ENCODE measurements at regions not wholly inside any gene's neighbourhood (a gene's known extent, or its start where the extent isn't known, plus 50 kb on each side); places are given as distances from the start of the nearest gene placed in this dataset.
"Not testable (repeated sequence)": the region's sequence is repeated elsewhere in the genome, so short reads cannot be mapped to it uniquely, and the experiment has no call there.

GRCh38 chr22:44650806-44651205 lies 51.2 kb upstream of the PRR5 start:
- H3K9me3 Mint-ChIP-seq = no peaks in the 10 kb centered on the region

GRCh38 chr22:44648821-44649565 lies 53.0 kb upstream of the PRR5 start:
- Mint-ChIP-seq H3K27ac (no peak overlapping the region), H3K9me3 (no peaks in the 10 kb centered on the region), H3K27me3 (peaks cover 7% of the 10 kb centered on the region), H3K4me3 (no peak overlapping the region), H3K36me3 (ENCODE audit: low read depth) (no peaks in the 10 kb centered on the region), H3K4me1 (no peaks in the 10 kb centered on the region)
- no peak for DNase-seq
- intact Hi-C loops (cut with micrococcal nuclease) = no loop called here

More at GRCh38 chr22:44650806-44651205, 51.2 kb upstream of the PRR5 start:
- no peaks in the 10 kb centered on the region for H3K4me1 Mint-ChIP-seq
- H3K4me3 Mint-ChIP-seq = no peak overlapping the region
- no peak for DNase-seq
- H3K27me3 Mint-ChIP-seq = peaks cover 2% of the 10 kb centered on the region
- no peaks in the 10 kb centered on the region for H3K36me3 Mint-ChIP-seq (ENCODE audit: low read depth)
- no peak overlapping the region for H3K27ac Mint-ChIP-seq
- intact Hi-C loops (cut with micrococcal nuclease) = no loop called here

- H3K9me3 Mint-ChIP-seq = no peaks in the 10 kb centered on the region
- H3K4me1 Mint-ChIP-seq = no peaks in the 10 kb centered on the region
- H3K36me3 Mint-ChIP-seq (ENCODE audit: low read depth) = no peaks in the 10 kb centered on the region
- H3K27ac Mint-ChIP-seq = no peak overlapping the region
- intact Hi-C loops (cut with micrococcal nuclease) = no loop called here
- no peak overlapping the region for H3K4me3 Mint-ChIP-seq
- peaks cover 9% of the 10 kb centered on the region for H3K27me3 Mint-ChIP-seq
- no peak for DNase-seq
Observed at GRCh38 chr22:44648085-44648820, 53.8 kb upstream of the PRR5 start.

DNA sequence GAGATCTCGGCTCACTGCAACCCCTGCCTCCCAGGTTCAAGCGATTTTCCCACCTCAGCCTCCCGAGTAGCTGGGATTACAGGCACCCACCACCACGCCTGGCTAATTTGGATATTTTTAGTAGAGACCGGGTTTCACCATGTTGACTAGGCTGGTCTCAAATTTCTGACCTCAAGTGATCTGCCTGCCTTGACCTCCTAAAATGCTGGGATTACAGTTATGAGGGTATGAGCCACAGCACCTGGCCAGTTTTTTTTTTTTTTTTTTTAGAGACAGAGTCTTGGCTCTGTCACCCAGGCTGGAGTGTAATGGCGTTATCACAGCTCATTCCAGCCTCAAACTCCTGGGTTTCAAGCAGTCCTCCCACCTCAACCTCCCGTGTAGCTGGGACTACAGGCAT lies 54.9 kb upstream of the PRR5 start:
- no peak for DNase-seq
- no peaks in the 10 kb centered on the region for H3K36me3 Mint-ChIP-seq (ENCODE audit: low read depth)
- H3K27ac Mint-ChIP-seq = no peak overlapping the region
- H3K4me1 Mint-ChIP-seq = no peaks in the 10 kb centered on the region
- H3K9me3 Mint-ChIP-seq = no peaks in the 10 kb centered on the region
- intact Hi-C loops (cut with micrococcal nuclease) = no loop called here
- peaks cover 9% of the 10 kb centered on the region for H3K27me3 Mint-ChIP-seq
- no peak overlapping the region for H3K4me3 Mint-ChIP-seq

GRCh38 chr22:44646668-44647067 lies 55.3 kb upstream of the PRR5 start:
- peaks cover 9% of the 10 kb centered on the region for H3K27me3 Mint-ChIP-seq
- no peak overlapping the region for H3K27ac Mint-ChIP-seq
- no peaks in the 10 kb centered on the region for H3K9me3 Mint-ChIP-seq
- H3K36me3 Mint-ChIP-seq (ENCODE audit: low read depth) = no peaks in the 10 kb centered on the region
- no peak overlapping the region for H3K4me3 Mint-ChIP-seq
- DNase-seq = no peak
- no peaks in the 10 kb centered on the region for H3K4me1 Mint-ChIP-seq
- intact Hi-C loops (cut with micrococcal nuclease) = no loop called here

GRCh38 chr22:44646141-44646540 lies 55.9 kb upstream of the PRR5 start:
- Mint-ChIP-seq H3K27ac (no peak overlapping the region), H3K27me3 (peaks cover 9% of the 10 kb centered on the region), H3K36me3 (ENCODE audit: low read depth) (no peaks in the 10 kb centered on the region), H3K9me3 (no peaks in the 10 kb centered on the region), H3K4me3 (no peak overlapping the region), H3K4me1 (no peaks in the 10 kb centered on the region)
- intact Hi-C loops (cut with micrococcal nuclease) = no loop called here
- DNase-seq = no peak

DNA sequence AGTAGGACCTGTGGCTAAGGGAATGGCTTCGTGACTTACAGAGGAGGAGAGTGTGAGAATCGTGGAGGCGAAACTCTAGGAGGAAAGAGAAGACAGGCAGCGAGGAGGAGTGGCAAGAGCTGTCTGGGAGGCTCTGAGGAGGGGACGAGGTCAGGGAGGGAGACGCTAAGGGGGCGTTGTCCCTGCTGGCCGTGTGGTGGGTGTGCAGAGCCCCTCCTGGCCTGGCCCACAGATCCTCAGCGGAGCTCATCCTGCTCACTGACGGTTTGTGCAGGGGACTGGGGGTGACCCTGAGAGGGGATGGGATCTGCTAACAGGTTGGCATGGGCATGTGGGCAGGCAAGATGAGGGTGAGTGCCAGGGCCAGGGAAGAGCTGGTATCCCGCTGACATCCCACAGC lies 56.5 kb upstream of the PRR5 start:
- no peak overlapping the region for H3K27ac Mint-ChIP-seq
- no peak for DNase-seq
- no peaks in the 10 kb centered on the region for H3K4me1 Mint-ChIP-seq
- H3K9me3 Mint-ChIP-seq = no peaks in the 10 kb centered on the region
- H3K27me3 Mint-ChIP-seq = peaks cover 12% of the 10 kb centered on the region
- H3K4me3 Mint-ChIP-seq = no peak overlapping the region
- H3K36me3 Mint-ChIP-seq (ENCODE audit: low read depth) = no peaks in the 10 kb centered on the region
- intact Hi-C loops (cut with micrococcal nuclease) = no loop called here

- intact Hi-C loops (cut with micrococcal nuclease) = no loop called here
- Mint-ChIP-seq H3K36me3 (ENCODE audit: low read depth) (no peaks in the 10 kb centered on the region), H3K4me3 (no peak overlapping the region), H3K27ac (no peak overlapping the region), H3K4me1 (no peaks in the 10 kb centered on the region), H3K27me3 (peaks cover 12% of the 10 kb centered on the region), H3K9me3 (no peaks in the 10 kb centered on the region)
- no peak for DNase-seq
Observed at GRCh38 chr22:44645083-44645482, 56.9 kb upstream of the PRR5 start.

- DNase-seq; intact Hi-C loops (cut with micrococcal nuclease); H3K4me3 Mint-ChIP-seq; H3K36me3 Mint-ChIP-seq (ENCODE audit: low read depth); H3K9me3 Mint-ChIP-seq; H3K4me1 Mint-ChIP-seq; H3K27ac Mint-ChIP-seq: not testable (repeated sequence)
- H3K27me3 Mint-ChIP-seq = peaks cover 12% of the 10 kb centered on the region
Observed at GRCh38 chr22:44643526-44644101, 58.4 kb upstream of the PRR5 start.

- intact Hi-C loops (cut with micrococcal nuclease) = no loop called here
- Mint-ChIP-seq H3K27me3 (peaks cover 12% of the 10 kb centered on the region), H3K27ac (no peak overlapping the region), H3K4me3 (no peak overlapping the region), H3K36me3 (ENCODE audit: low read depth) (no peaks in the 10 kb centered on the region), H3K9me3 (no peaks in the 10 kb centered on the region), H3K4me1 (no peaks in the 10 kb centered on the region)
- no peak for DNase-seq
Observed at GRCh38 chr22:44642096-44642644, 59.8 kb upstream of the PRR5 start.

DNA sequence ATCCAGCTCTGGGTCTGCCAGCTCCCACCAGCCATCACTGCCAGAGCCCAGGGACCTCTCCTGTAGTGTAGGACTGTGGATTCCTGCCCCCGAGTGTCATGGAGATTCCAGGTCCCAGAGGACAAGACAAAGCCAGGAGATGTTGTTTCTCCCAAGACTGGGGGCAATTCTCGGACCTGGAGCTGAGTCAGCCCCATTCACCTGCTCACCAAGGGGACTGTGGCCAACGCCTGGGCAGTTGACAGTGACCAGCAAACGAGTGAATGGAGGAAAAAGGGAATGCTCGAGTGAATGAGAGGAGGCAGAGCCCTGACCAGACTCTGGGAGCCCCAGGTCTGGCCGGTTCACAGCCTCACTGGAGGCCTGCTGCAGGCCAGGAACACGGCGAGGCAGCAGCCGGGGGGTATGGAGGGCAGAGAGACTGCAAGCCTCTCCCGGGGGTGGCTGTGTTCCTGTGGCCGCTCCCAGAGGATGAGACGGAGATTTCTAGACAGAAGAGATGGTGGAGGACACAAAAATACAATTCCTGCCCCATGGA lies 61.3 kb upstream of the PRR5 start:
- Mint-ChIP-seq H3K27me3 (peaks cover 12% of the 10 kb centered on the region), H3K27ac (no peak overlapping the region), H3K4me3 (no peak overlapping the region), H3K9me3 (no peaks in the 10 kb centered on the region), H3K4me1 (no peaks in the 10 kb centered on the region), H3K36me3 (ENCODE audit: low read depth) (no peaks in the 10 kb centered on the region)
- no peak for DNase-seq
- intact Hi-C loops (cut with micrococcal nuclease) = no loop called here

DNA sequence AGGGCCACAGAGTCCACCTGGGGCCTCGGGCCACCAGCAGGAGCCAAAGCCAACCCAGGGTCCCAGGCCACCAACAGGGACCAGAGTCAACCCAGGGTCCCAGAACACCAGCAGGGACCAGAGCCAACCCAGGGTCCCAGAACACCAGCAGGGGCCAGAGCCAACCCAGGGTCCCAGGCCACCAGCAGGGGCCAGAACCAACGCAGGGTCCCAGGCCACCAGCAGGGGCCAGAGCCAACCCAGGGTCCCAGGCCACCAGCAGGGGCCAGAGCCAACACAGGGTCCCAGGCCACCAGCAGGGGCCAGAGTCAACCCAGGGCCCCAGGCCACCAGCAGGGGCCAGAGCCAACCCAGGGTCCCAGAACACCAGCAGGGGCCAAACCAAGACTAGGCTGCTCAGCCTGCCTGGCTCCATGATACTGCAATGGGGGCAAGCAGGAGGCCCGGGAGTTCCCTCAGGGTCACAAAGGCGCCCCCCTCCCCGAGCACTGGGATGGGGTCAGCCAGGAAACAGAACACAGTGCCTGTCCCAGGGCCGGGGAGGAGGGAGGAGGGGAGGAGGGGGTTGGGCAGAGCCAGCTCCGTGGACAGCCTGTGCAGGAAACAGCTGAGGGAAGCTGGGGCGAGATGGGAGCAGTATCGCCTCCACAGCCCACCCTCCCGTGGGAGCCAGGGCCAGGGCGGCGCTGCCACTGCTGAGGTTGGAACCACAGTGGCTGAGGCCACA lies 62.0 kb upstream of the PRR5 start:
- H3K4me3 Mint-ChIP-seq = no peak overlapping the region
- intact Hi-C loops (cut with micrococcal nuclease) = no loop called here

DNA sequence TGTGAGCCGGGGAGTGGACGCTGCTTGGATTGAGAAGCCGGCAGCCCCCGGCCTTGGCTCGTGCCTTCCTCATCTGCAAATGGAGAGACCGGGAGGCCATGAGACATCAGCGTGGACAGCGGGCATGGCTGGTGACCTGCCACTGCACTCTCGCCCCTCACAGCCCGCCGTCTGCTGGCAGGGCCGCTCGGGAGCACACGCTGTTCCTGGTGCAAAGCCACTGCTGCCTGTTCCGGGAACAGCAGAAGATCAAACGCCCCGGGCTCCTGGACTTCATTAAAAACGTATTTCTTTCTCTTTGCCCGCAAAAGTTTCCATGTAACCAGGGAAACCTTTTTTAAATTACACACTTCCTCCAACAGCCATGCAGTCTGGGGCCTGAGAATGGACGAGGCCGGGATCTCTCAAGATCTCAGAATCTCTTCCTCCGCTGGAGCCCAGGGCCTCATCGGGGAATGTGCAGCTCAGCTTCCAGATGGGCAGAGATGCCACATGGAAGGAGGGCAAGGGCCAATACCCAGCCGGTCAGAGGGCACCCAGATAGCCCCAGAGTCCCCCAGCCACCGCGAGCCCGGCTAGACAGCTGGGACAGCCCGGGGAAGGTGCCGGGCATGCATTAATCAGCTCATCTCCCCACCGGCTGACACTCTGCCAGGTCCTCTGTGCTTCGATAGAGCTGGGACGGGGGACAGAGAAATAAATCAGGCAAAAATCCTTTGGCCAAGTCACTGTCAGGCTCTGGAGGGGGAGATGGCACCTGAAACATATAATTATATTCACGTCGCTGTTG lies 62.8 kb upstream of the PRR5 start:
- H3K27ac Mint-ChIP-seq = no peak overlapping the region
- no peak overlapping the region for H3K4me3 Mint-ChIP-seq
- no peaks in the 10 kb centered on the region for H3K9me3 Mint-ChIP-seq
- H3K4me1 Mint-ChIP-seq = peaks cover 2% of the 10 kb centered on the region
- intact Hi-C loops (cut with micrococcal nuclease) = no loop called here
- peaks cover 4% of the 10 kb centered on the region for H3K27me3 Mint-ChIP-seq
- no peaks in the 10 kb centered on the region for H3K36me3 Mint-ChIP-seq (ENCODE audit: low read depth)
- DNase-seq = no peak

More for the DNA sequence above, 62.0 kb upstream of the PRR5 start:
- no peak for DNase-seq
- Mint-ChIP-seq H3K27ac (no peak overlapping the region), H3K9me3 (no peaks in the 10 kb centered on the region), H3K36me3 (ENCODE audit: low read depth) (no peaks in the 10 kb centered on the region), H3K27me3 (peaks cover 8% of the 10 kb centered on the region), H3K4me1 (peaks cover under 1% of the 10 kb centered on the region)
